Spleen (tissue), 11 donors: ENCODE measurements at regions not wholly inside any gene's neighbourhood (a gene's known extent, or its start where the extent isn't known, plus 50 kb on each side); places are given as distances from the start of the nearest gene placed in this dataset.

ENCODE experiments used
- DNase-seq: peaks from one replicate; pipeline ENCODE4 v3.0.0-alpha.2; 2020
- H3K27ac ChIP-seq, 8 donors: fragments of 200-600 bp; sonication (generic) in 7 of 8; 1 replicate in 4 of 8; 2 replicates in 4 of 8; pipeline versions ENCODE4 v1.5.0 to v1.8.0; 2016 to 2021; ENCODE audit warnings: inconsistent platforms in 4 of 8, mild to moderate bottlenecking in 4 of 8, moderate library complexity in 1 of 8
- H3K27me3 ChIP-seq, 7 donors: fragments of 200-600 bp; sonication (generic) in 6 of 7; replicated peaks in 1 of 7; 1 replicate in 4 of 7; 2 replicates in 3 of 7; pipeline versions ENCODE4 v1.5.0 to v1.8.0; 2016 to 2021; ENCODE audit warnings: inconsistent platforms in 3 of 7, mild to moderate bottlenecking in 1 of 7
- H3K36me3 ChIP-seq, 6 donors: fragments of 200-600 bp; sonication (generic) in 5 of 6; 1 replicate in 4 of 6; 2 replicates in 2 of 6; pipeline versions ENCODE4 v1.5.0 to v1.8.0; 2016 to 2021; ENCODE audit warnings: inconsistent platforms in 2 of 6
- H3K4me1 ChIP-seq, 6 donors: fragments of 200-600 bp; sonication (generic) in 5 of 6; 1 replicate in 3 of 6; 2 replicates in 3 of 6; pipeline versions ENCODE4 v1.5.0 to v1.8.0; 2016 to 2021; ENCODE audit warnings: inconsistent platforms in 3 of 6
- H3K4me3 ChIP-seq, 8 donors: fragments of 200-600 bp; sonication (generic) in 7 of 8; 1 replicate in 4 of 8; 2 replicates in 4 of 8; pipeline versions ENCODE4 v1.5.0 to v1.8.0; 2016 to 2021; ENCODE audit warnings: inconsistent platforms in 4 of 8, mild to moderate bottlenecking in 4 of 8, moderate library complexity in 2 of 8
- H3K9me3 ChIP-seq, 8 donors: fragments of 200-600 bp; sonication (generic) in 7 of 8; 1 replicate in 4 of 8; 2 replicates in 4 of 8; pipeline versions ENCODE4 v1.5.0 to v1.8.0; 2016 to 2021; ENCODE audit warnings: inconsistent platforms in 4 of 8
- CTCF ChIP-seq, 11 experiments: fragments of 200-600 bp in 7 of 11; fragments of 450-650 bp in 4 of 11; sonication (generic) in 4 of 11; IDR thresholded peaks in 8 of 11; conservative IDR thresholded peaks in 3 of 11; 1 replicate in 7 of 11; 2 replicates in 4 of 11; pipeline versions ENCODE4 v1.4.0 to v1.8.0; 2016 to 2021; ENCODE audit warnings: antibody characterized with exemption in 11 of 11, inconsistent platforms in 4 of 11, mild to moderate bottlenecking in 1 of 11
- POLR2A ChIP-seq, 3 donors: fragments of 450-650 bp; IDR thresholded peaks; one replicate each; pipeline ENCODE4 v1.5.1; 2017; ENCODE audit warnings: antibody characterized with exemption in 3 of 3, mild to moderate bottlenecking in 1 of 3
- POLR2AphosphoS5 ChIP-seq, 3 donors: sonication (generic); formaldehyde crosslinking; IDR thresholded peaks; one replicate each; pipeline ENCODE4 v1.5.1; 2017; ENCODE audit warnings: antibody characterized with exemption in 3 of 3
- WGBS, 5 donors: extraction: QIAGEN DNeasy Blood & Tissue Kit in 3 of 5; methylation state at CpG; one replicate each; pipeline versions ENCODE4 v1.1.5 to v1.1.7; 2013 to 2018; 5-methylcytosine and 5-hydroxymethylcytosine counted together
- intact Hi-C: fragments of 100-400 bp; cut with DNase I; formaldehyde crosslinking; loops from one replicate; pipeline ENCODE4 v1.15.0; 2023; ENCODE audit warnings: low total_unique reads
- donor health status: healthy with polysubstance abuse.
- donor health status: DM: no; HTN: no; CAD: no; lungs with moderate emphysema.
- donor health status: DM: no; HTN: no; CAD: no.
- donor health status: Bipolar disorder and iron deficiency.
- donor health status: healthy.
- donor health status: DM: no; HTN: no; CAD: no.
- donor health status: DM: yes; HTN: yes; CAD: no.

GRCh38 chr20:61184194-61184593 is 67.9 kb upstream of the CDH4 start:
- H3K27ac ChIP-seq, result no peak overlapping the region
- no peak for TF ChIP-seq CTCF (IDR thresholded peaks at IDR 0.05 in 8 of 11, conservative IDR thresholded peaks at IDR 0.05 in 3 of 11)
- TF ChIP-seq POLR2AphosphoS5 (IDR thresholded peaks at IDR 0.05), result no peak
- no peak for TF ChIP-seq POLR2A (IDR thresholded peaks at IDR 0.05)
- H3K27me3 ChIP-seq, result peaks cover 0 to 17% (median 0%) of the 10 kb centered on the region in 7 donors
- no peaks in the 10 kb centered on the region for H3K36me3 ChIP-seq
- H3K9me3 ChIP-seq, result no peaks in the 10 kb centered on the region
- DNase-seq, result no peak
- no peak overlapping the region for H3K4me3 ChIP-seq
- intact Hi-C loops, result no loop called here
- H3K4me1 ChIP-seq, result no peaks in the 10 kb centered on the region
- 78 to 92% (median 91%) methylated on average over 9 of the region's 9 CpGs for WGBS, 5 donors

GRCh38 chr20:61185181-61185580 is 66.9 kb upstream of the CDH4 start:
- 74 to 90% (median 83%) methylated on average over 7 of the region's 7 CpGs for WGBS, 5 donors
- no peak for DNase-seq
- no peaks in the 10 kb centered on the region for H3K4me1 ChIP-seq
- H3K36me3 ChIP-seq, result no peaks in the 10 kb centered on the region
- intact Hi-C loops, result no loop called here
- no peak overlapping the region for H3K4me3 ChIP-seq
- no peak overlapping the region for H3K27ac ChIP-seq
- H3K27me3 ChIP-seq, result peaks cover 0 to 17% (median 0%) of the 10 kb centered on the region in 7 donors
- TF ChIP-seq POLR2AphosphoS5 (IDR thresholded peaks at IDR 0.05) (no peak), POLR2A (IDR thresholded peaks at IDR 0.05) (no peak), CTCF (IDR thresholded peaks at IDR 0.05 in 8 of 11, conservative IDR thresholded peaks at IDR 0.05 in 3 of 11) (no peak)
- no peaks in the 10 kb centered on the region for H3K9me3 ChIP-seq

GRCh38 chr20:61185841-61186601 is 66.0 kb upstream of the CDH4 start:
- intact Hi-C loops, result no loop called here
- Histone ChIP-seq H3K4me1 (no peaks in the 10 kb centered on the region), H3K27me3 (peaks cover 0 to 24% (median 0%) of the 10 kb centered on the region in 7 donors), H3K9me3 (no peaks in the 10 kb centered on the region), H3K27ac (no peak overlapping the region), H3K36me3 (no peaks in the 10 kb centered on the region), H3K4me3 (no peak overlapping the region)
- WGBS, 5 donors, result 42 to 51% (median 44%) methylated on average over 12 of the region's 12 CpGs
- DNase-seq, result no peak
- TF ChIP-seq POLR2AphosphoS5 (IDR thresholded peaks at IDR 0.05) (no peak), POLR2A (IDR thresholded peaks at IDR 0.05) (no peak), CTCF (IDR thresholded peaks at IDR 0.05 in 8 of 11, conservative IDR thresholded peaks at IDR 0.05 in 3 of 11) (no peak)

GRCh38 chr20:61186771-61187472 is 65.1 kb upstream of the CDH4 start:
- Histone ChIP-seq H3K9me3 (no peaks in the 10 kb centered on the region), H3K4me3 (no peak overlapping the region), H3K27me3 (peaks cover 0 to 26% (median 0%) of the 10 kb centered on the region in 7 donors), H3K36me3 (no peaks in the 10 kb centered on the region), H3K4me1 (no peaks in the 10 kb centered on the region), H3K27ac (no peak overlapping the region)
- WGBS, 5 donors, result 83 to 87% (median 84%) methylated on average over 11 of the region's 11 CpGs
- no peak for DNase-seq
- TF ChIP-seq CTCF (IDR thresholded peaks at IDR 0.05 in 8 of 11, conservative IDR thresholded peaks at IDR 0.05 in 3 of 11) (no peak), POLR2AphosphoS5 (IDR thresholded peaks at IDR 0.05) (no peak), POLR2A (IDR thresholded peaks at IDR 0.05) (no peak)
- intact Hi-C loops, result no loop called here
